ENCODE measurements at regions not wholly inside any gene's neighbourhood (a gene's known extent, or its start where the extent isn't known, plus 50 kb on each side); places are given as distances from the start of the nearest gene placed in this dataset.
A peak's percentile ranks its signal among the peaks of the same experiment; 100 is the strongest.

- H3K4me3 Mint-ChIP-seq = no peak overlapping the region
- TF ChIP-seq CTCF (IDR thresholded peaks at IDR 0.05) = no peak
- H3K36me3 Mint-ChIP-seq (ENCODE audit: low read depth) = peaks cover 5% of the 10 kb centered on the region
- H3K9me3 Mint-ChIP-seq = peaks cover 25% of the 10 kb centered on the region
- H3K27me3 Mint-ChIP-seq (ENCODE audit: low read depth, poor library complexity) = peaks cover 2% of the 10 kb centered on the region
- no peaks in the 10 kb centered on the region for H3K4me1 Mint-ChIP-seq
- no peak for DNase-seq
- H3K27ac Mint-ChIP-seq = no peak overlapping the region
Observed at GRCh38 chr6:71698702-71699101, 187.6 kb upstream of the RIMS1 start.

GRCh38 chr6:71706523-71706922, 179.8 kb upstream of the RIMS1 start:
- Mint-ChIP-seq H3K9me3 (no peaks in the 10 kb centered on the region), H3K4me3 (no peak overlapping the region), H3K27ac (no peak overlapping the region), H3K36me3 (ENCODE audit: low read depth) (no peaks in the 10 kb centered on the region), H3K4me1 (no peaks in the 10 kb centered on the region), H3K27me3 (ENCODE audit: low read depth, poor library complexity) (no peaks in the 10 kb centered on the region)
- DNase-seq = no peak
- no peak for TF ChIP-seq CTCF (IDR thresholded peaks at IDR 0.05)

- no peaks in the 10 kb centered on the region for H3K9me3 Mint-ChIP-seq
- no peaks in the 10 kb centered on the region for H3K4me1 Mint-ChIP-seq
- H3K4me3 Mint-ChIP-seq = no peak overlapping the region
- no peak overlapping the region for H3K27ac Mint-ChIP-seq
- TF ChIP-seq CTCF (IDR thresholded peaks at IDR 0.05) = no peak
- H3K36me3 Mint-ChIP-seq (ENCODE audit: low read depth) = no peaks in the 10 kb centered on the region
- no peaks in the 10 kb centered on the region for H3K27me3 Mint-ChIP-seq (ENCODE audit: low read depth, poor library complexity)
- no peak for DNase-seq
Observed at GRCh38 chr6:71707059-71707458, 179.3 kb upstream of the RIMS1 start.

GRCh38 chr6:71720705-71721104, 165.6 kb upstream of the RIMS1 start:
- peaks cover 1% of the 10 kb centered on the region for H3K36me3 Mint-ChIP-seq (ENCODE audit: low read depth)
- no peak for DNase-seq
- no peak for TF ChIP-seq CTCF (IDR thresholded peaks at IDR 0.05)
- no peaks in the 10 kb centered on the region for H3K27me3 Mint-ChIP-seq (ENCODE audit: low read depth, poor library complexity)
- peaks cover 20% of the 10 kb centered on the region for H3K4me1 Mint-ChIP-seq
- no peak overlapping the region for H3K27ac Mint-ChIP-seq
- H3K9me3 Mint-ChIP-seq = peaks cover under 1% of the 10 kb centered on the region
- no peak overlapping the region for H3K4me3 Mint-ChIP-seq

GRCh38 chr6:71721642-71722041, 164.7 kb upstream of the RIMS1 start:
- no peak for DNase-seq
- no peak for TF ChIP-seq CTCF (IDR thresholded peaks at IDR 0.05)
- Mint-ChIP-seq H3K9me3 (peaks cover 10% of the 10 kb centered on the region), H3K36me3 (ENCODE audit: low read depth) (peaks cover 10% of the 10 kb centered on the region), H3K27me3 (ENCODE audit: low read depth, poor library complexity) (no peaks in the 10 kb centered on the region), H3K27ac (no peak overlapping the region), H3K4me1 (peaks cover 20% of the 10 kb centered on the region), H3K4me3 (no peak overlapping the region)

- Mint-ChIP-seq H3K9me3 (peaks cover 12% of the 10 kb centered on the region), H3K36me3 (ENCODE audit: low read depth) (peaks cover 11% of the 10 kb centered on the region), H3K27ac (peak overlapping the region; percentile 44), H3K27me3 (ENCODE audit: low read depth, poor library complexity) (no peaks in the 10 kb centered on the region), H3K4me1 (peaks cover 21% of the 10 kb centered on the region), H3K4me3 (no peak overlapping the region)
- DNase-seq = no peak
- no peak for TF ChIP-seq CTCF (IDR thresholded peaks at IDR 0.05)
Observed at GRCh38 chr6:71722736-71723135, 163.6 kb upstream of the RIMS1 start.

Measured in nephron progenitor cell (in vitro differentiated cells).